ENCODE measurements at regions not wholly inside any gene's neighbourhood (a gene's known extent, or its start where the extent isn't known, plus 50 kb on each side); places are given as distances from the start of the nearest gene placed in this dataset.

DNA sequence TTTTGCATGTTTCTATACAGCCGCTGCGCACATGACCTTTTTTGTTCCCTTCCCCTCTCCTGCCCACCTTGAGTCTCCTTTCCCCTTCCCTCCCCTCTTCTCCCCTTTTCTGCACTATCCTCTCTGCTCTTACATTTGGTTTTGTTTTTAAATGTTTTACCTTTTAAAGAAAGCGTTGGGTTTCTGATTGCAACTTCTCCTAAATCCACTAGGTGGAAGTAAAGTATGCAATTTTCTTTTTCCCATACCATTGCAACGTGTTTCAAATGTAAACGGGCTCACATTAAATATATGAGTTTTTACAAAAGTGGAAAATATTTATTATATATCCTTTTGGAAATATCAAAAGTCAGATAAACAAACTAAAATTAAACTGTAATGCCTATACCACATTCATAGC lies 500.9 kb downstream of the DIRAS2 start:
- peak; percentile 25 for DNase-seq (ENCODE audit: insufficient read length, low spot score, missing footprints)
- no peak overlapping the region for H2AFZ ChIP-seq (ENCODE audit: low read length)

DNA sequence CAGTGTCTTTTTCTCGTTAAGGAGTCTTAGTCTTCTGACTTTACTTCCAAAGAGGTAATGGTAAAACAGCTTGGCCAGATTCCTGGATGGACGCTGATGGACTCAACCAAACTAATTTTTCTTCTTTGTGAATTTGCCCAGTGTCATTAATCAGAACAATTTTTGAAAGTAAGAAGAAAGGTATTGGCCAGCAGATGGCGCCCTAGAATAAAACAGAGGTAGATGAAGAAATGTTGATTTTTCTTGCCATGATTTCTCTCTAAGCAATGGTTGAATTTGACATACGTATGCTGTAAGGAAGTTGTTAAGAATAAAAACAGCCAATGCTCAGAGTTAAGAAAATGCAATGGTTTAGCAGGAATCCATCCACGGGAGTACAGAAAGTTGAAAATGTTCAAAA lies 500.0 kb downstream of the DIRAS2 start:
- Histone ChIP-seq H3K4me1 (ENCODE audit: insufficient read depth, low read length) (no peaks in the 10 kb centered on the region), H3K79me2 (ENCODE audit: insufficient read depth, low read length) (no peaks in the 10 kb centered on the region), H3K27me3 (ENCODE audit: insufficient read depth, low read length) (no peaks in the 10 kb centered on the region), H2AFZ (ENCODE audit: low read length) (no peak overlapping the region), H4K20me1 (ENCODE audit: insufficient read depth, low read length) (no peaks in the 10 kb centered on the region), H3K4me3 (ENCODE audit: insufficient read depth, low read length) (no peak overlapping the region), H3K9me3 (ENCODE audit: low read depth, low read length) (no peaks in the 10 kb centered on the region), H3K27ac (ENCODE audit: low read depth, low read length) (no peak overlapping the region), H3K36me3 (ENCODE audit: insufficient read depth, low read length) (no peaks in the 10 kb centered on the region), H3K4me2 (ENCODE audit: insufficient read depth, low read length) (no peak overlapping the region)
- DNase-seq (ENCODE audit: insufficient read length, low spot score, missing footprints): no peak
- TF ChIP-seq, protein P1, sequence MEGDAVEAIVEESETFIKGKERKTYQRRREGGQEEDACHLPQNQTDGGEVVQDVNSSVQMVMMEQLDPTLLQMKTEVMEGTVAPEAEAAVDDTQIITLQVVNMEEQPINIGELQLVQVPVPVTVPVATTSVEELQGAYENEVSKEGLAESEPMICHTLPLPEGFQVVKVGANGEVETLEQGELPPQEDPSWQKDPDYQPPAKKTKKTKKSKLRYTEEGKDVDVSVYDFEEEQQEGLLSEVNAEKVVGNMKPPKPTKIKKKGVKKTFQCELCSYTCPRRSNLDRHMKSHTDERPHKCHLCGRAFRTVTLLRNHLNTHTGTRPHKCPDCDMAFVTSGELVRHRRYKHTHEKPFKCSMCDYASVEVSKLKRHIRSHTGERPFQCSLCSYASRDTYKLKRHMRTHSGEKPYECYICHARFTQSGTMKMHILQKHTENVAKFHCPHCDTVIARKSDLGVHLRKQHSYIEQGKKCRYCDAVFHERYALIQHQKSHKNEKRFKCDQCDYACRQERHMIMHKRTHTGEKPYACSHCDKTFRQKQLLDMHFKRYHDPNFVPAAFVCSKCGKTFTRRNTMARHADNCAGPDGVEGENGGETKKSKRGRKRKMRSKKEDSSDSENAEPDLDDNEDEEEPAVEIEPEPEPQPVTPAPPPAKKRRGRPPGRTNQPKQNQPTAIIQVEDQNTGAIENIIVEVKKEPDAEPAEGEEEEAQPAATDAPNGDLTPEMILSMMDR (IDR thresholded peaks at IDR 0.05; ENCODE audit: extremely low read depth, low read depth, low read length): peak; percentile 59

More for the DNA sequence above, 500.9 kb downstream of the DIRAS2 start:
- H3K4me1 ChIP-seq (ENCODE audit: insufficient read depth, low read length): no peaks in the 10 kb centered on the region
- no peaks in the 10 kb centered on the region for H4K20me1 ChIP-seq (ENCODE audit: insufficient read depth, low read length)
- H3K9me3 ChIP-seq (ENCODE audit: low read depth, low read length): no peaks in the 10 kb centered on the region
- no peak overlapping the region for H3K4me3 ChIP-seq (ENCODE audit: insufficient read depth, low read length)
- no peaks in the 10 kb centered on the region for H3K36me3 ChIP-seq (ENCODE audit: insufficient read depth, low read length)
- TF ChIP-seq, protein P1 (IDR thresholded peaks at IDR 0.05; ENCODE audit: extremely low read depth, low read depth, low read length): peak; percentile 55
- no peak overlapping the region for H3K27ac ChIP-seq (ENCODE audit: low read depth, low read length)
- H3K4me2 ChIP-seq (ENCODE audit: insufficient read depth, low read length): no peak overlapping the region
- no peaks in the 10 kb centered on the region for H3K27me3 ChIP-seq (ENCODE audit: insufficient read depth, low read length)
- H3K79me2 ChIP-seq (ENCODE audit: insufficient read depth, low read length): no peaks in the 10 kb centered on the region

GRCh38 chr9:90147426-90147825 lies 495.2 kb downstream of the DIRAS2 start:
- TF ChIP-seq, protein P1 (IDR thresholded peaks at IDR 0.05; ENCODE audit: extremely low read depth, low read depth, low read length): no peak
- no peaks in the 10 kb centered on the region for H3K27me3 ChIP-seq (ENCODE audit: insufficient read depth, low read length)
- H3K9me3 ChIP-seq (ENCODE audit: low read depth, low read length): no peaks in the 10 kb centered on the region
- no peaks in the 10 kb centered on the region for H3K79me2 ChIP-seq (ENCODE audit: insufficient read depth, low read length)
- H3K4me1 ChIP-seq (ENCODE audit: insufficient read depth, low read length): no peaks in the 10 kb centered on the region
- no peak overlapping the region for H2AFZ ChIP-seq (ENCODE audit: low read length)
- H4K20me1 ChIP-seq (ENCODE audit: insufficient read depth, low read length): no peaks in the 10 kb centered on the region
- H3K4me2 ChIP-seq (ENCODE audit: insufficient read depth, low read length): no peak overlapping the region
- H3K4me3 ChIP-seq (ENCODE audit: insufficient read depth, low read length): no peak overlapping the region
- H3K36me3 ChIP-seq (ENCODE audit: insufficient read depth, low read length): no peaks in the 10 kb centered on the region
- no peak for DNase-seq (ENCODE audit: insufficient read length, low spot score, missing footprints)
- H3K27ac ChIP-seq (ENCODE audit: low read depth, low read length): no peak overlapping the region

DNA sequence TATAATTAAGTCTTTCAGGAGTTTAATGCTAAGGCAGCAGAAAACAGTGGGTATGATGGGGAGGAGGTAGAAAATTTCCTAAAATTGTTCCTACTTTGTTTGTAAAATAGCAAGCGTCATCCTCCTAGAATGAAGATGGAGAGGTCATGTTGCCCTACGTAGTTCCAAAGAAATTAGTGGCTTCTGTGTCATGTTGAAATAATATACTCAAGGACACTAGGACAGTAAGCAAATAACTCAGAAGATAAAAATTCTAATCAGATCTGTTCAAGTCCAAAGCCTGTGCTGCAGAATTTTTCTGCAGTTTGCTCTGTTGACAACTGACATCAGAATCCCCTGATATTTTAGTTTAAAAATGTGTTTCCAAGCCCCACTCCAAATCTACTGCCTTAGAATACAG lies 486.3 kb downstream of the DIRAS2 start:
- no peaks in the 10 kb centered on the region for H3K9me3 ChIP-seq (ENCODE audit: low read depth, low read length)
- H3K27me3 ChIP-seq (ENCODE audit: insufficient read depth, low read length): no peaks in the 10 kb centered on the region
- no peaks in the 10 kb centered on the region for H3K36me3 ChIP-seq (ENCODE audit: insufficient read depth, low read length)
- H3K4me1 ChIP-seq (ENCODE audit: insufficient read depth, low read length): no peaks in the 10 kb centered on the region
- H3K27ac ChIP-seq (ENCODE audit: low read depth, low read length): no peak overlapping the region
- H3K79me2 ChIP-seq (ENCODE audit: insufficient read depth, low read length): no peaks in the 10 kb centered on the region
- TF ChIP-seq, protein P1 (IDR thresholded peaks at IDR 0.05; ENCODE audit: extremely low read depth, low read depth, low read length): no peak
- DNase-seq (ENCODE audit: insufficient read length, low spot score, missing footprints): no peak
- no peak overlapping the region for H3K4me2 ChIP-seq (ENCODE audit: insufficient read depth, low read length)
- no peaks in the 10 kb centered on the region for H4K20me1 ChIP-seq (ENCODE audit: insufficient read depth, low read length)
- no peak overlapping the region for H3K4me3 ChIP-seq (ENCODE audit: insufficient read depth, low read length)
- H2AFZ ChIP-seq (ENCODE audit: low read length): no peak overlapping the region
